Caco-2 (cell line): ENCODE measurements at regions not wholly inside any gene's neighbourhood (a gene's known extent, or its start where the extent isn't known, plus 50 kb on each side); places are given as distances from the start of the nearest gene placed in this dataset.

Source experiments
- BruUV-seq: library from RNA; stranded (reverse); fragments of 400-500 nt; replicated peaks from 2 replicates; lab custom pipeline; 2021; lab: Mats Ljungman, UMichigan
- CTCF ChIA-PET: fragments of 300-600 bp; sonication (Branson Sonifier 250); formaldehyde crosslinking; loops from one replicate; lab custom pipeline; 2022; ENCODE audit warnings: antibody characterized with exemption; lab: Charles Lee
- POLR2A ChIA-PET: fragments of 300-600 bp; sonication (Branson Sonifier 250); formaldehyde crosslinking; loops from one replicate; lab custom pipeline; 2022; ENCODE audit warnings: antibody characterized with exemption; lab: Charles Lee
- DNase-seq, 2 experiments: peaks; one replicate each; pipeline versions ENCODE4 v3.0.0 to v3.0.0-alpha.2; 2020 to 2022
- H3K27me3 ChIP-seq: replicated peaks from 2 replicates; pipeline ENCODE4 v1.6.0; 2011; ENCODE audit warnings: low read length; ENCODE audit not compliant: control insufficient read depth, insufficient read depth
- H3K36me3 ChIP-seq: 2 replicates; pipeline ENCODE4 v1.5.1; 2011; ENCODE audit warnings: low read length; ENCODE audit not compliant: control insufficient read depth, insufficient read depth
- H3K4me1 ChIP-seq: fragments of 250-450 bp; sonication (Bioruptor Pico); 2 replicates; pipeline ENCODE4 v1.5.1; 2020; ENCODE audit warnings: mild to moderate bottlenecking
- H3K4me3 ChIP-seq: 2 replicates; pipeline ENCODE4 v1.5.1; 2011; ENCODE audit warnings: low read depth, mild to moderate bottlenecking, control low read depth, low read length
- H3K9me3 ChIP-seq: fragments of 250-450 bp; sonication (Bioruptor Pico); 2 replicates; pipeline ENCODE4 v1.5.1; 2020; ENCODE audit warnings: mild to moderate bottlenecking, moderate library complexity
- H3K27ac Mint-ChIP-seq: one replicate; pipeline ENCODE4 v1.8.0; 2022; ENCODE audit warnings: mixed read lengths; ENCODE audit not compliant: unreplicated experiment
- H3K27me3 Mint-ChIP-seq: one replicate; pipeline ENCODE4 v1.8.0; 2022; ENCODE audit warnings: mixed read lengths; ENCODE audit not compliant: insufficient read depth, unreplicated experiment
- H3K36me3 Mint-ChIP-seq: one replicate; pipeline ENCODE4 v1.8.0; 2022; ENCODE audit warnings: mild to moderate bottlenecking, mixed read lengths; ENCODE audit not compliant: insufficient read depth, unreplicated experiment
- H3K4me1 Mint-ChIP-seq: one replicate; pipeline ENCODE4 v1.8.0; 2022; ENCODE audit warnings: low read depth, mixed read lengths; ENCODE audit not compliant: unreplicated experiment
- H3K4me3 Mint-ChIP-seq: one replicate; pipeline ENCODE4 v1.8.0; 2022; ENCODE audit warnings: mild to moderate bottlenecking, moderate library complexity, mixed read lengths; ENCODE audit not compliant: unreplicated experiment
- H3K9me3 Mint-ChIP-seq: one replicate; pipeline ENCODE4 v1.8.0; 2022; ENCODE audit warnings: mixed read lengths; ENCODE audit not compliant: unreplicated experiment
- intact Hi-C: fragments of 100-400 bp; cut with micrococcal nuclease; formaldehyde crosslinking; loops from one replicate; pipeline ENCODE4 v1.10.0; 2022; ENCODE audit not compliant: unreplicated experiment
- TF ChIP-seq, protein P1 (sequence below), 2 experiments: fragments of 200-600 bp in 1 of 2; IDR thresholded peaks; 1 replicate in 1 of 2; 2 replicates in 1 of 2; pipeline versions ENCODE4 v1.5.1 to v1.8.0; 2011 to 2022; ENCODE audit warnings: antibody characterized with exemption in 1 of 2, control low read depth in 1 of 2, inconsistent platforms in 1 of 2, low read depth in 1 of 2, low read length in 1 of 2, mild to moderate bottlenecking in 1 of 2, moderate library complexity in 1 of 2; ENCODE audit not compliant: insufficient read depth in 1 of 2, severe bottlenecking in 1 of 2, unreplicated experiment in 1 of 2

DNA sequence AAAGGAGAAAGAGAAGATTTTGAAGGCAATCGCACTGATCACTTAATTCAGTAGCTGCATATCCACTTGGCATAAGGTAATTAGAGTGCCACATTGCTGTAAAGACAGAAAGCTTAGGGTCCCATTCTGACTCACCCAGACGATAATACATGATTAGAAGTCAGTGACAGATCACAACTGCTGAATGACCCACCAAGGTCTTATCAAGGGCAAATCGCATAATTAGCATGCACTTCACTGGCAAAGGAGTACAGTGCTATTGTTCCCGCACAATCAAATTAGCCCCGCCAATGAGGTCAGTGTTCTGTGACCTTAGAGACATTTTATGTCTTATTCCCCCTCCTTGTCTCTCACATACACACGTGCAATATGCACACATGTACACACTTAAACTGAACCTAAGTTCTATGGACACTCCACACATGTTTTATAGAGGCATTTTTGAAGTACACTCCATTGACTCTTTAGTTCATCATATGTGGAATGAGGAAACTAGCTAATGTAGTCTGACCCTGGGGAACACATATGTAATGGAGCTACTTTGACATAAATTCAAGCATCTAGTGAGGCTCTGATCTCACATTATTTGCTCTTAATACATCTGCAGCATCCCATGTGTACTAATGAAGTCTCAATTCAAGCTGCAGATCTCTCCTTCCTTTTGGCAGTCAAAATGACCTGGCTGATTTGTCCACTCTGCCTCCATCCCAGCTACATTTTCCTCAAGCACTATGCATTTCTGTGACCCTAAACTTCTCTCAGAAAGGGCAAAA, 673.8 kb upstream of the FANCL start:
- CTCF ChIA-PET: no interaction called here
- BruUV-seq: no TSS peak
- H3K4me1 Mint-ChIP-seq: no peaks in the 10 kb centered on the region

DNA sequence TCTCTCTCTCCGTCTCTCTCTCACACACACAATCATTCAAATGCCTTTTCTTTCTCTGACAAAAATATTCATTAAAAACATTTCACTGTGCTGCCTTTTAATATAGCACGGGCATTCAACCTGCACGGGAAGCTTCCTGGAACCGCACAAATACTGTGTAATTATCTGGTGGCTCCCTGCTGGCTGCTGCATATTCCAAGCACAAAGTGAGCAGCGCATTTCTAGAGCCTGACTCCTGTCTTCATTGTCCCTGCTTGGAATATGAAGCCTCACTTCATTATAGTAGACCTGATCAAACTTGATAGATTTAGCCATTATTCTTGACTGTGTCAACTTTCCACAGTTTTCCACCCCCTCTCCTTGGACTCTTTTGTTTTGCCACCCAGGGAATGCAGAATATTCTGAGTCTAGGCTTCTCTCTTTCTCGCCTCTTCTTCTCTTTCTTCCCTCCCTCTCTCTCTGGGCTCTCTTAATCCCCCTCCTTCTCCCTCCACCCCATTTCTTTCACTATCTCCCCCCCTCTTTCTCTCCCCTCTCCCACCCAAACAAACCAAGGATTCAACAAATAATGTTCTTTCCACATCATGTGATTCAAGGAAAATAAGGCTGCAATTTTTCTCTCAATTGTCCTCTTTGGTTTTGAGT, 672.1 kb upstream of the FANCL start:
- no peaks in the 10 kb centered on the region for H3K9me3 Mint-ChIP-seq
- no peaks in the 10 kb centered on the region for H3K4me1 Mint-ChIP-seq
- CTCF ChIA-PET: no interaction called here

More for the DNA sequence above, 673.8 kb upstream of the FANCL start:
- Mint-ChIP-seq H3K9me3 (no peaks in the 10 kb centered on the region), H3K36me3 (no peaks in the 10 kb centered on the region), H3K27ac (no peak overlapping the region), H3K27me3 (peaks cover 2% of the 10 kb centered on the region), H3K4me3 (no peak overlapping the region)
- Histone ChIP-seq H3K27me3 (no peaks in the 10 kb centered on the region), H3K9me3 (no peaks in the 10 kb centered on the region), H3K36me3 (no peaks in the 10 kb centered on the region), H3K4me1 (no peaks in the 10 kb centered on the region), H3K4me3 (no peak overlapping the region)
- POLR2A ChIA-PET: no interaction called here
- intact Hi-C loops: no loop called here
- DNase-seq: no peak
- TF ChIP-seq, protein P1, sequence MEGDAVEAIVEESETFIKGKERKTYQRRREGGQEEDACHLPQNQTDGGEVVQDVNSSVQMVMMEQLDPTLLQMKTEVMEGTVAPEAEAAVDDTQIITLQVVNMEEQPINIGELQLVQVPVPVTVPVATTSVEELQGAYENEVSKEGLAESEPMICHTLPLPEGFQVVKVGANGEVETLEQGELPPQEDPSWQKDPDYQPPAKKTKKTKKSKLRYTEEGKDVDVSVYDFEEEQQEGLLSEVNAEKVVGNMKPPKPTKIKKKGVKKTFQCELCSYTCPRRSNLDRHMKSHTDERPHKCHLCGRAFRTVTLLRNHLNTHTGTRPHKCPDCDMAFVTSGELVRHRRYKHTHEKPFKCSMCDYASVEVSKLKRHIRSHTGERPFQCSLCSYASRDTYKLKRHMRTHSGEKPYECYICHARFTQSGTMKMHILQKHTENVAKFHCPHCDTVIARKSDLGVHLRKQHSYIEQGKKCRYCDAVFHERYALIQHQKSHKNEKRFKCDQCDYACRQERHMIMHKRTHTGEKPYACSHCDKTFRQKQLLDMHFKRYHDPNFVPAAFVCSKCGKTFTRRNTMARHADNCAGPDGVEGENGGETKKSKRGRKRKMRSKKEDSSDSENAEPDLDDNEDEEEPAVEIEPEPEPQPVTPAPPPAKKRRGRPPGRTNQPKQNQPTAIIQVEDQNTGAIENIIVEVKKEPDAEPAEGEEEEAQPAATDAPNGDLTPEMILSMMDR (IDR thresholded peaks at IDR 0.05; ENCODE audit: insufficient read depth in 1 of 2, low read depth in 1 of 2, low read length in 1 of 2, severe bottlenecking in 1 of 2, unreplicated experiment in 1 of 2): no peak

DNA sequence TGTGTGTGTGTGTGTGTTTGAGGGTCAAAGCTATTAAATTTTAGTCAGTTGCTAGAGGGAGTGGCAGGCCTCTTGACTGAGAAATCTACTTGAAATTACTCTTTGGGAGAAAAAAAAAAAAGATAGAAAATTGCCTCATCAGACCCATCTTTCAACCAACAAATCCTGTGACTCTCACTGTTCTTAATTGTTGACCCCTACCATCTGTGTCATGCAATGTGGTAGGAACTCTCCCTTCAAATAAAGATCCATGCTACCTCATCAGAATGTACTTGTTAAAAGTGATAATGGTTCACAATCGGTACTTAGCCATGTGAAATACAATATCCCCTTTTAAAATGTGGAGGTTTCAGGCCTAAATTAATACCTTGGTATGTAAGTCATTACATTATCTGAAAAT, 670.8 kb upstream of the FANCL start:
- Mint-ChIP-seq H3K4me1 (no peaks in the 10 kb centered on the region), H3K36me3 (no peaks in the 10 kb centered on the region), H3K4me3 (no peak overlapping the region), H3K27me3 (peaks cover 2% of the 10 kb centered on the region), H3K27ac (no peak overlapping the region), H3K9me3 (no peaks in the 10 kb centered on the region)
- Histone ChIP-seq H3K27me3 (no peaks in the 10 kb centered on the region), H3K36me3 (no peaks in the 10 kb centered on the region), H3K4me1 (no peaks in the 10 kb centered on the region), H3K4me3 (no peak overlapping the region), H3K9me3 (no peaks in the 10 kb centered on the region)
- ChIA-PET POLR2A (no interaction called here), CTCF (no interaction called here)
- intact Hi-C loops: no loop called here
- BruUV-seq: no TSS peak
- TF ChIP-seq, protein P1 (IDR thresholded peaks at IDR 0.05; ENCODE audit: insufficient read depth in 1 of 2, low read depth in 1 of 2, low read length in 1 of 2, severe bottlenecking in 1 of 2, unreplicated experiment in 1 of 2): no peak
- no peak for DNase-seq

More for the DNA sequence above, 672.1 kb upstream of the FANCL start:
- Mint-ChIP-seq H3K4me3 (no peak overlapping the region), H3K36me3 (no peaks in the 10 kb centered on the region), H3K27ac (no peak overlapping the region), H3K27me3 (peaks cover 2% of the 10 kb centered on the region)
- POLR2A ChIA-PET: no interaction called here
- TF ChIP-seq, protein P1 (IDR thresholded peaks at IDR 0.05; ENCODE audit: insufficient read depth in 1 of 2, low read depth in 1 of 2, low read length in 1 of 2, severe bottlenecking in 1 of 2, unreplicated experiment in 1 of 2): no peak
- Histone ChIP-seq H3K4me1 (no peaks in the 10 kb centered on the region), H3K9me3 (no peaks in the 10 kb centered on the region), H3K27me3 (no peaks in the 10 kb centered on the region), H3K36me3 (no peaks in the 10 kb centered on the region), H3K4me3 (no peak overlapping the region)
- intact Hi-C loops: no loop called here
- no peak for DNase-seq
- BruUV-seq: no TSS peak
